NOMO-1 treated with dmso at 0.1 percent for 144 hours (cell line): ENCODE measurements at regions not wholly inside any gene's neighbourhood (a gene's known extent, or its start where the extent isn't known, plus 50 kb on each side); places are given as distances from the start of the nearest gene placed in this dataset.
"Not testable (repeated sequence)": the region's sequence is repeated elsewhere in the genome, so short reads cannot be mapped to it uniquely, and the experiment has no call there.

Experiments
- DNase-seq: peaks from one replicate; lab custom pipeline; 2025; ENCODE audit not compliant: unreplicated experiment; lab: John Stamatoyannopoulos, UW

DNA sequence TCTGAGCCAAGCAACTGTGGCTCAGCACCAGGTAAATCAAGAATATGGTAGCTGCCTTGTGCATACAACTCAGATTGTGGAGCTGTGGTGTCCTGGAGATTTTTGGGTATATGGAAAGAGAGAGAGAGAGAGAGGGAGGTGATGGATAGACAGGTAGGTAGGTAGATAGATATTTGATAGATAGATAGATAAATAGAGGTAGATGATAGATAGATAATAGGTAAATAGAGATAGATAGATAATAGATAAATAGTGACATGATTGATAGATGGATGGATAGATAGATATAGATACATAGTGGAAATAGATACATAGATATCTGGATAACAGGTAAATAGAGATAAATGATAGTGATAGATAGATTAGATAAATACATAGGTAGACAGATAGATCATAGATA lies 206.3 kb downstream of the KLF6 start:
- DNase-seq: no peak

DNA sequence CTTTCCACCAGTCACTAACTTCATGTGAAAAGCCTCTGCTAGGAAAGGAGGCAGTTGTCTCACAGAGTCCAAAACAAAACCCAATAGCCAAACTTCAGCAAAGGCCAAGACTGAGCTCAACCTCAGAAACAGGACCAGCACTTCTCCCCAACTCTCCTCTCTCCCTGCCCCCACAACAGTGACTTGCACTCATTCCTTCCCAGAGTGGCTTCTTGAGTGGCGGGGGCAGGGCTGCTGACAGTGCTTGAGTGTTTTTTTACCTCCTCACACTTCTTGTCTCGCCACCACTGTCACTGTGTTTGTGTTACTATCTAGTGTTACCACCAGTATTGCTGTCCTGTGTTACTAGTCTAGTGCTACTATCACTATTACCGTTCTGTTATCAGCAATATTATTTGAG lies 206.8 kb downstream of the KLF6 start:
- DNase-seq: no peak

DNA sequence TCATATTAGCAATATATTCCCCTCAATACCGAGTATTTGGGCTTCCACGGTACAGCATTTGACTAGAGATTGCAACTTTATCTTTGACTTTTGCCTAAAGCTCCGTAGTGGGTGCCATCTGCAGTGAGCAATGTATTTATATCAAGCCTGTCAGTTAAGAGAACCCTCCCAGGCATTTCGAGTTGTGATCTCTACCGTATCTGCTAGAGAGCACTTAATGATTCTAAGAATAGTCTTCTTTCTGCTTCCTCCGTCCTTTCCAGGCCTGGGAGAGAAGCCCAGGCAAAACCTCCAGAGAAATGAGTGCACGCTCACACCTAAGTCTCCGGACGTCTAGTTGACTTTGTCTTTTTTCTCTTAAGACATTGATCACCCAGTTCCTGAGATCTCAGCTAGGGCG lies 210.6 kb downstream of the KLF6 start:
- DNase-seq: no peak

DNA sequence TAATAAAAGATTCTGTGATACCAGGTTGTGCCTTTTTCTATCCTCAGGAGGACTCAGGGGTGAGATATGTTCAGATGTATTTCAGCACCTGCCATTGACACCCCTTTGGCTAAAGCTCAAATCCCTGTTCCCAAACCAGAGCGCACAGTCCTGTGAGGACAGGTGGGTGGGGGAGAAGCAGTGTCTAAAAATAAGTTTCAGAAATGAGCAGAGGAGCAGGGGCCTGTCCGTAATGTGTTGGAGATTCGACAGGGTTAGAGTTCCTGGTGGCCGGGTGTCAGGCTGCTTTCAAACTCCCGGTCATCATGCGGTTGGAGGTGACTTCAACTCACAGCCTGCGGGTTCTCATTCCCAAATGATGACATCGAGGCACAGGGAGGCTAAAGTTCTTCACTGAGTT lies 211.5 kb downstream of the KLF6 start:
- no peak for DNase-seq

DNA sequence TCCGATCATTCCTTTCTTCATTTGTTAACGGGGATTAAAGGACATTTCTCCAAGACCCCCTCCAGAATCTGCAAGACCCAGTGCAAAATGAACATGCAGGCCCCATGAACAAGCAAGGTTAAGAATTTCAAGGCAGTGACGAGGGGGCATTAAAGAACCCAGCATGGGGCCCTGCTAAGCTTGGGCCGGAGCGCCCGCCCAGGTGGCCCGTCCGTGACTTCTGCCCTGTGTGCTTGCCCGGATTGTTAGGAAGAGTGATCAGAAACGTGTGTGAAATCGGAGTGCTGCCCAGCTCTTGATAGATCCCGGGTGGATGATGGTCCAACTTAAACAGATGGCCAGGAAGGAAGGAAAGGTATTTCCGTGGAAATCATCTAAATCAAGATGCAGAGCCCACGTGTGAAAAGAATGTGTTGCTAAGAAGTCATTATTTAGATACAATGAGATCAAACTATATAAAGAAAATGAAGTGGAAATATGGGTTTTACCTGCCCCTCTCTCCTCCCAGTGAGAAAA lies 213.6 kb downstream of the KLF6 start:
- DNase-seq: no peak

DNA sequence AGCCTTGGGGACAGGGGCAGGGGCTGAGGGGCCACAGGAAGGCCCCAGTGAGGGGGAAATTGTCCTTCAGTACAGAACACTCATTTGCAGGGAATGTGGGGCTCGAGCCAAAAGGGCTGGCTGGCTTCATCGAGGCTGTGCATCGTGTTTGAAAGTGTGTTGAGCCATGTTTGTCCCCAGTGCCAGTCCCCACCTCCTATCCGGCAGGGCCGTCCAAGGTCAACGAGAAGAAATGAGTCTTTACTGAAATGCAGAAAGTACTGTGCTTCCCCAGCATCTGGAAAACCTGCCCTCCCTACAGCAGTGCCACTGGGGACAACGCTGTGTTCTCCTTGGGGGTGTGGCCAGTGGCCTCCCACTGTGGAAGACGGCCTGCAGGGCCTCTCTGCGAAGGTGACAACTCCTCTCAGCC lies 214.1 kb downstream of the KLF6 start:
- DNase-seq: no peak

DNA sequence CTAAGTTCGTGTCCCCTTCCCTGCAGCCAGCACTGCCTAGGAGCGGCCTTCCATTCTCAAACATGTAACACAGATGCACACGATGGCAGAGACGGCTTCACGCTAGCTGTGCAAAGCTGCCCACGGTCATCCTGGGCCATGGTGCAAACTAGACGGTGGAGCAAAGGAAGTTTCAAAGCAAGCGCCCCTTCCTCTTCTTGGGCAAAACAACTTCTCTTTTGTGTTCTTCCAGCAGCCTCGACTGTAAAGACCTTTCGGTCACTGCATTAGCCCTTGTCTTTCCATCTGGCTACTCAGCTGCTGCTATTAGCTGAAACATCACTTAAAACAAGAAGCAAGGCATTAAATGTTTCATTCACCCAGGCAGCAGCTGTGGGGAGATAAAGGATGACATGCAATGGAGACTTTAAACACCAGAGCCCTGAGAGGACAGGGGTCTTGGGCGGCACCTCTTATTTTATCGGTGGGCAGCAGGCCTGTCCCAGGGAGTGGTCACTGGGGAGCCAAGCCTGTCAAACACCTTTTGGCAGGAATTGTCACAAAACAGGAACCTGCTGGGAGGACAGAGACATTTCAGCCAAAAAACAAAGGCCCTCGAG lies 214.8 kb downstream of the KLF6 start:
- DNase-seq: peak; percentile 11

DNA sequence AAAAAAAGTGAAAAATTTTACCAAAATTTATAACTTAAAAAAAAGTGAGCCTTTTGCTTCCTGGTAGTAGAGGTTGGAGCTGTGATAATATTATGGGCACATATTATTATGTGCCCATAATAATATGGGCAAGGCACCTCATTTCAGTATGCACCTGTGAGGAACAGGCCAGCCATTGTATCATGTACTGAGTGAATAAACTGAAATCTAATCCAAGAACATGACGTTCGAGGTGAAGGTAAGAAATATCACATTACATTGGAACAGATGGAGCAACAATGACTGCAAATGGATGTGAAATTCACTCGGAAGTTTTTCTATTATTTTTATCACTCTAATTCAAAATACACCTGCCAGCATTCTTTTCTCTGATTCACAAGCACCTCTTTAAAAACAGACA lies 216.0 kb downstream of the KLF6 start:
- no peak for DNase-seq

DNA sequence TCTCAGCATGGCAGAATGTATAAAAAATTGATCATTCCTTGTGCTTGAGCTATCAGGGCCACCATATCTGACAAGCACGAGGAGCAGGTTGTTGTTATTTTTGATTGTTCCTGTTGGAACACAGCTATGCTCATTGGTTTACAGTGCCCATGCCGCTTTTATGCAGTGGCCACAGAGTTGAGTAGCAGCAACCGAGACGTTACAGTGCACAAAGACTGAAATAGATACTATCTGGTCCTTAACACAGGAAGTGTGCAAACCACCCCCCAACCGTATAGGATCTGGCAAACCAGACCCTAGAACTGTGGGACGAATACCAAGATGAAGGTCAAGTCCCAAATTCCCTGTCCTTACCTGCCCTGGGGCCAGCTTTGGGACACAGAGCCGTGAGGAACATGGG lies 216.6 kb downstream of the KLF6 start:
- DNase-seq: no peak

DNA sequence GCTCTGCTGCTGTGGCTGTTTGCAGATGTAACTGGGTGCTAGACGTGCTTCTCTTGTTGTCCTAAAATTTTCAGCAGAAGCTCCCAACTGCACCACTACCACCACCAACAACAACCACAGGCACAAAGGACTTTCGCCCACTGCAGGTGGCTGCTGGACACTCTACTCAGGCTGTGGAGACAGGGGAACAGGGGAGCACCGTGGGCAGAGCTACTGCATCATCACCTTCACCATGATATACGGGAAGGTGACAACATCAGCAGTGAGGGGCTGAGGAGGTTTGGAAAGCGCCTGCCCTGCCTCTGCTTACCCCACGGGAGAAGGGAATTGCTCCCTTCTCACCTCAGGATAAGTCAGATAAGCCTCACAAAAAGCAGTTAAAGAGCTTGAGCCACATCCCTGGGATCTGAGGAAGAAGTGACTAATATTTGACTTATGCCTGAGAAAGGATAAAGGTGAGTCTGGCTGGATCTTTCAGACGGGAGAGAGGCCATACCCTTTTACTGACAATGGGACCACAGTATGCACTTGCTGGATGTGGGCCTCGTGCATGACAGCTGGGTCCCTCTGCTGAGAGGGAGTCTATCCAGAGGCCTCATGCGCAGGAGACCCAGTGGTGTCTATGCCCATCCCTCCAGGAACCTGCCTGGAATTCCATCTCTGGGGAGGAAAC lies 217.6 kb downstream of the KLF6 start:
- DNase-seq: no peak

DNA sequence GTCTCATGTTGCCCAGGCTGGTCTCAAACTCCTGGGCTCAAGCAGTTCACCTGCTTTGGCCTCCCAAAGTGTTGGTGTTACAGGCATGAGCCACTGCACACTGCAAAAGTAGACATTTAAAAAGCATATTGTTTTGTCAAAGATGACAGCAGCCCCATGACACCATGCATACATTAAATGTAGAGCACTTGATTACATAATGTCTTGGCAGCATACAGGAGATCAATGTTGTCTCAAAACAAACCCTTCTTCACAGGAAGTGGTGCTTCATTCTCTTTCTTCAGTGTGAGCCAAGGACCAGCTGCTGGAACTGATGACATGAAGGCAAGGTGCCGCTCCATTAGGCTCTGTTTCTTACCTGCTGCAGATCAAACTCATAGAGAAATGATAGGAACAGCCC lies 218.4 kb downstream of the KLF6 start:
- DNase-seq: no peak

DNA sequence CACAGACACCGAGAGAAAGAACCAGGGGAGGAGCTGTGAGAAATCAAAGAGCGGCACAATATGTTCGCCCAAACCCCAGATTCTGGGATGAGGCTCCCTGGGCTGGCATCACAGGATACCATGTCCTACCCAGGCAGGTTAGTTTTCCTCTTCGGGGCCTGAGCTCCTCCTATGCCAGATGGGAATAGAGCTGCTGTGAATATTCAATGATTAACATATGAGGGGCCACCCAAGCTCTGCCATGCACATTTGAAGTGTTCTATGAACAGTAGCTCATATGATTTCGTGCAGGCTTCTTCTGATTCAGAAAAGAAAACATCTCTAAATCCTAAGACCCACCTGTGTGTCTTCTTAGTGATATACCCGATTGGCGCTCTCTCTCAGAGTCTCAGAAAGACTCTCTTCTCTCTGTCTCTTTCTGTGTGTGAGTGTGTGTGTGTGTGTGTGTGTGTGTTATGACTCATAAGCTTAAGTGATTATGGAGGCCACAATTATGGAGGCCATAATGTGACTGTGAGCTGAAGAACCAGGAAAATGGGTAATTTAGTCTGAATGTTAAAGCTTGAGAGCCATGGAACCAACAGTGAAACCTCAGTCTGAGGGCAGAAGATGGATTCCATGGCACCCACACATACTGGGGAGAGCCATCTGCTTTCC lies 220.5 kb downstream of the KLF6 start:
- DNase-seq: no peak

DNA sequence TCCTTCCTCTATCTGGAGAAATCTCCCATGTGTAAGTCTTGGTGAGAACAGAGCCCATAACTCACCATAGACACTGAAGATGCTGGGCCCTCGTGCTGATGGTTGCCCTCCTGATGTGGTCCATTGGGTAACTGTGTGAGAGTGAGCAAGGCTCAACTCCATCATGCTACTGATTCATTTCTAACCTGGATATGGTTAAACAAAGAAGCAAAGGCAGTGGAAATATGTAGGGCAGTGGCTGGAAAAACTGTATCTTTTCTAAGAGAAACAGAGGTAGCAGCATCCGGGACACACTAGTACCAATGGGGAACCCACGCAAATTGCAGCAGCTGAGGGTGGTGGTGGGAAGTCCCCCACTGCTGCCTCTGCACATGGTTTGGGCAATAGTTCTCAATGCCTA lies 221.7 kb downstream of the KLF6 start:
- no peak for DNase-seq

DNA sequence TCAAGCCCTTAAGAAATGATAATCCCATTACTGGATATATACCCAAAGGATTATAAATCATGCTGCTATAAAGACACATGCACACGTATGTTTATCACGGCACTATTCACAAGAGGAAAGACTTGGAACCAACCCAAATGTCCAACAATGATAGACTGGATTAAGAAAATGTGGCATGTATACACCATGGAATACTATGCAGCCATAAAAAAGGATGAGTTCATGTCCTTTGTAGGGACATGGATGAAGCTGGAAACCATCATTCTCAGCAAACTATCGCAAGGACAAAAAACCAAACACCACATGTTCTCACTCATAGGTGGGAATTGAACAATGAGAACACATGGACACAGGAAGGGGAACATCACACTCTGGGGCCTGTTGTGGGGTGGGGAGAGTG lies 224.4 kb downstream of the KLF6 start:
- not testable (repeated sequence) for DNase-seq

DNA sequence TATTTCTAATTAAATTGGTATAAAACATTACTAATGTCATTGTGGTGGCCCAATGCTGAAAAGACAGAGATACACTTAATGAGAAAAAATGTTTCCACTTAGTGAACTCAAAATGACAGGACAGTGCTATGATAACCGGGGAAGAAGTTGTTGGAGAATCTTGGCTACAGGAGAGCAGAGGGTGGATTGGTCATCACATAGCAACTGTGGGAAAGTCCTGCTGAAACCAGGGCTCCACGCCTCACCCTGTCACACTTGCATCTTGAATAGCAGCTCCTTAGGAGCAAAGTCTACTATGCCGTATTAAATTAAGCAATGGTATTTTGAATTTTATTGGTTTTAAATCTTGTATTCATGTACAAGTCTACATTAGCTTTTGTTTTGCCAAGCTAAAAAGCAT lies 225.5 kb downstream of the KLF6 start:
- no peak for DNase-seq

DNA sequence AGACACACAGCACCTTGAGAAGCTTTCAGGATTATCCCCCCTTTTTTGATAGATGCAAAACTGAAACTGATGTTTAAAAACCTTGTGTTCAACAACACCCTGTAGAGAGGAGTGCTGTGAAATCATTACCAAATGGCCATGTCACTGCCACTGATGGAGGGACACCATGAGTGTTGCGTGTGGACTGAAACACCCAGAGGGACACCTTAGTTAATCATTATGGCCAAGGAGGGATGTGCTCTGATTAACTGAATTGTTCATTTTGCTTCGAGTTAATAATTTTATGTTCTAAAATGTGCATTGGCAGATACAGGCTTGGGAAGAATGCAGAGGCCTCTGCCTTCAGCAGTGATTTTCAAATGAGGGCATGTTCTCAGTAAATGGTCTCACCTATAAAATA lies 226.0 kb downstream of the KLF6 start:
- DNase-seq: no peak

DNA sequence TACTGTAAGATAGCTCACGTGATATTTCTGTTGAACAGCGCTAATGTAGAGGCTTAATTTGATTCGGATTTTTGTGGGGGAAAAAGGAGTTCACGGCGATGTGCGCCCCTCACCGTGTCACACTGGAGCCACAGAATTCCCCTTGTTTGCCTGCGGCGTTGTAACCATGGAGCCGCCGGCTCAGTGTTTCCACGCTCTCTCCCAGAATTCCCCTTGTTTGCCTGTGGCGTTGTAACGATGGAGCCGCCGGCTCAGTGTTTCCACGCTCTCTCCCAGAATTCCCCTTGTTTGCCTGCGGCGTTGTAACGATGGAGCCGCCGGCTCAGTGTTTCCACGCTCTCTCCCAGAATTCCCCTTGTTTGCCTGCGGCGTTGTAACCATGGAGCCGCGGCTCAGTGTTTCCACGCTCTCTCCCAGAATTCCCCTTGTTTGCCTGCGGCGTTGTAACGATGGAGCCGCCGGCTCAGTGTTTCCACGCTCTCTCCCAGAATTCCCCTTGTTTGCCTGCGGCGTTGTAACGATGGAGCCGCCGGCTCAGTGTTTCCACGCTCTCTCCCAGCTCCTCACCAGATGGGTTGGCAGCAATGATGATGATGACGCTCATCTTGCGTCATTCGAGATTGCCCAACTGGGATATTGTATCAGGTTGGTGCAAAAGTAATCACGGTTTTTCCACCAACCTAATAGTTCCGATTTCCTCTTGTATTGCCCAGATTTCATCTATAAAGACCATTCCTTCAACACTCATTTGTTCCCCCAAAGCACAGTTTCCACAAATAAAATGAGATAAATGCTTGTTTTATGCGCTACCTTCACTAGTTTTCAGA lies 228.6 kb downstream of the KLF6 start:
- DNase-seq: not testable (repeated sequence)

DNA sequence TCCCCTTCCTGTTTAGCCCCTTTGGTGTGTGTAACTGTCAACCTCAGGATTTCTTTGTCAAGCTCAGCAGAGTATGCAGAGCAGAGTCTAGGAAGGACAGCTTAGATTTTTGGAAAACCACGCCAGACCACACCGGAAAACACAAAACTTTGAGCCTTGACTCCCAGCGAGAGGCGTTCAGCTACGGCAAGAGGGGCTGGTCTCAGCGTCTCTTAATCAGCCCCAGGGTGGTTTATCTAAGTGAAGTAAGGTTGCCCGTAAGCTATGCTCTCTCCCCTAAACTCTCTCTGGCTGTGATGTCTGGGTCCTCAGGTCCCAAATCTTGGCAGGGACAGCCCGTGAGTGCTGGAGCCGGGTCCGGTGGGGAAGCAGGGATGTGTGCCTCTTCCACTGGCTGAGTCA lies 230.9 kb downstream of the KLF6 start:
- no peak for DNase-seq

DNA sequence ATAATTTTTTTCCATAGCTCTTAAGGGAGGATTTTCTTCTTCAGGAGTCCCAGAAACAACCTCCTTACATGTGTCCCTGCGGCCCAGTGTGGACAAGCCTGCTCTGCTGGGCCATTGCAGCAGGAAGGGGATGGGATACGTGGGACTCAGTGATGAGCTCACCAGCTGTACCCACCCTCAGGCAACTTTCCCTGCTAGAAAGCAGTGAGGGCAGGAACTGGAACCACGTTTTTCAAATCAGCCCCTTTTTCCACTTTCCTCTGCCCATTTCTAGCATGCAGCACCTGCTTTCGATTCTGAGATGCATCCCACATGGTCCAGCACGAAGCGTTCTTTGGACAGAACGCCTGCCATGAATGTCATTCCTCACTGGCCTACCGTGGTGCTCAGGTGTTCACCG lies 232.7 kb downstream of the KLF6 start:
- no peak for DNase-seq

DNA sequence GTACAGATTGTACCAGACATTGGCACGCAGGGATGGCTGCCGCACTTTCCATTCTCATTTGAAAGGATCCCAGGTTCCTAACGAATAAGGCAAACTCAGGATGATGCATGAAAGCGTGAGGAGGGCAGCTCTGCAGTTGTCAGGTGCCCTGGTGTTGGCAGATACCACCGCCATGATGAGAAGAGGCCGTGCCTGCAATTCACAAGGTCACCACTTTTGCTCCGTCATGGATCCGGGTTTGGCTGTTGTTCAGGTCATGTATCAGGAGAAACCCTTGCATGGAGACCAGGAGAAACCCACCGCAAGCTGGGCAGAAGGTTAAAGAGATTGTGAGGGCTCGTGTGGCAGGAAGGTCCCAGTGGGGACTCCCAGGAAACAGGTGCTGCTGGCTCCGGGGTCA lies 233.2 kb downstream of the KLF6 start:
- DNase-seq: no peak

DNA sequence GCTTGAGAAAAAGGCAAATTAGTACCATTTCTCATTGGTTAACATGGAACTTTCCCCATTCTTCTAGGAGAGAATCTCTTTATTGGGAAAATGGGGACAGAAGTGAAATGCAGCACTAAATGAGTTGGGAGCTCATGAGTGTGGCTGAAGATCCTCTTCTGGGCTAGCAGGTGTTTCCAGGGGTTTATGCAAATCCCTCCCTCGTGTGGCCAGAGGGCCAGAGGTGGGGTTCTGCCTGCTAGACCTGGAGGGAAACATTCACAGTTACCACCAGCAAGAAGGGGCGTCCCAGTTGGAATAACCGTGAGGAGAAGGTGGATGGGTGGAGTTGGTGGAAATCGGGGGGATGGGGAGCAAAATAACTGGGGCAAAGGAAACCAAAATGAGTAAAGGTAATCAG lies 235.9 kb downstream of the KLF6 start:
- DNase-seq: no peak

DNA sequence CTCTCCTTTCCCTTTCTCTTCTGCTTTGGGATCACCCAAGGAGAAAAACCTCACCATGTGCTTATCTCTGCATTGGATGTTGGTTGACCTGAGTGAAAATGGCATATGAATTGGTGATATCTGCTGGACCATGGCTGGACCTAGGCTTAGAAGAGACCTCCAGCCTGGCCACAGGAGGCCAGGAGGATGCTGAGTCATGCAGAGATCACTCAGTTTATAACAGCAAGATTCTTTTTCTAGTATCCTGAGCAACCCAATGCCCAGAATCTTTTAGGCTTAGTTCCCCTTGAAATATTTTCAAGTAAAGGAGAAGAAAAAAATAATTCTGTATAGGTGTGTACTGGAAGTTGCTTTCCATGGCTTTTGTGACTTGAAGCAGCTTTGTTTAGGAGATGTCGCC lies 236.3 kb downstream of the KLF6 start:
- DNase-seq: no peak
